HepG2 (cell line): ENCODE measurements at regions not wholly inside any gene's neighbourhood (a gene's known extent, or its start where the extent isn't known, plus 50 kb on each side); places are given as distances from the start of the nearest gene placed in this dataset.

Experiments used
- ATAC-seq: fragments of 200-7000 bp; cut with Tn5 transposase; 3 replicates; pipeline ENCODE4 v1.9.1; 2020; ENCODE audit warnings: mild to moderate bottlenecking, moderate library complexity
- BruUV-seq: library from RNA; stranded (reverse); fragments of 400-500 nt; replicated peaks from 2 replicates; lab custom pipeline; 2021; lab: Mats Ljungman, UMichigan
- CTCF ChIA-PET: fragments of 300-600 bp; formaldehyde crosslinking; extraction: SDS; loops from one replicate; lab custom pipeline; 2021; ENCODE audit warnings: low total read pairs, inconsistent platforms, low intra/inter-chr PET ratio; lab: Yijun Ruan, JAX
- POLR2A ChIA-PET: fragments of 350-600 bp; sonication (Branson Sonifier 250); formaldehyde crosslinking; loops from one replicate; lab custom pipeline; 2020; ENCODE audit warnings: antibody characterized with exemption, inconsistent platforms; lab: Yijun Ruan, JAX
- DNase-seq: peaks from one replicate; pipeline ENCODE4 v3.0.0-alpha.2; 2015; ENCODE audit warnings: low spot score
- FAIRE-seq: peaks from 3 replicates; lab custom pipeline; 2011; peaks lifted over from hg19 to GRCh38; lab: Jason Lieb, UNC
- H2AFZ ChIP-seq: one replicate; pipeline ENCODE4 v1.6.1; 2011; ENCODE audit warnings: low read length, inconsistent platforms
- H3K27ac ChIP-seq: fragments of 300-600 bp; 3 replicates; pipeline ENCODE4 v1.8.0; 2011; ENCODE audit warnings: mixed run types, mild to moderate bottlenecking, mixed read lengths, low read length, inconsistent platforms; ENCODE audit not compliant: insufficient read depth; ENCODE audit errors: extremely low read length
- H3K27me3 ChIP-seq, 2 experiments: fragments of 200-600 bp in 1 of 2; 2 replicates in 1 of 2; 3 replicates in 1 of 2; pipeline versions ENCODE4 v1.6.0 to v1.8.0; 2011; ENCODE audit warnings: low read length in 2 of 2, mild to moderate bottlenecking in 2 of 2, moderate library complexity in 2 of 2, inconsistent platforms in 1 of 2; ENCODE audit not compliant: insufficient read depth in 2 of 2, control insufficient read depth in 1 of 2
- H3K36me3 ChIP-seq, 2 experiments: fragments of 200-600 bp in 1 of 2; replicated peaks in 1 of 2; 2 replicates in 1 of 2; 3 replicates in 1 of 2; pipeline versions ENCODE4 v1.5.1 to v1.8.0; 2011; ENCODE audit warnings: low read length in 2 of 2, inconsistent platforms in 1 of 2; ENCODE audit not compliant: insufficient read depth in 2 of 2, control insufficient read depth in 1 of 2
- H3K4me1 ChIP-seq: 2 replicates; pipeline ENCODE4 v1.5.1; 2012; ENCODE audit warnings: low read length, inconsistent platforms; ENCODE audit not compliant: insufficient read depth
- H3K4me2 ChIP-seq: 2 replicates; pipeline ENCODE4 v1.6.0; 2011; ENCODE audit warnings: low read depth, low read length, inconsistent platforms
- H3K4me3 ChIP-seq, 3 experiments: fragments of 200-600 bp in 1 of 3; sonication (generic), shearing (Covaris generic) in 1 of 3; replicated peaks in 1 of 3; 2 replicates each; pipeline ENCODE4 v1.5.1; 2011 to 2016; ENCODE audit warnings: low read length in 3 of 3, inconsistent platforms in 2 of 3, low read depth in 2 of 3, mild to moderate bottlenecking in 2 of 3, control low read depth in 1 of 3, mixed read lengths in 1 of 3; ENCODE audit not compliant: insufficient read depth in 1 of 3
- H3K79me2 ChIP-seq: one replicate; pipeline ENCODE4 v1.6.1; 2011; ENCODE audit warnings: low read length, inconsistent platforms; ENCODE audit not compliant: insufficient read depth
- H3K9ac ChIP-seq: 2 replicates; pipeline ENCODE4 v1.6.0; 2011; ENCODE audit warnings: mild to moderate bottlenecking, low read depth, low read length, inconsistent platforms; ENCODE audit not compliant: insufficient read depth
- H3K9me3 ChIP-seq: 2 replicates; pipeline ENCODE4 v1.5.1; 2012; ENCODE audit warnings: mild to moderate bottlenecking, low read length
- H4K20me1 ChIP-seq: 2 replicates; pipeline ENCODE4 v1.6.0; 2011; ENCODE audit warnings: inconsistent platforms, mild to moderate bottlenecking, low read length, moderate library complexity; ENCODE audit not compliant: insufficient read depth
- ELF1 ChIP-seq: sonication (generic); formaldehyde crosslinking; IDR thresholded peaks from 2 replicates; pipeline ENCODE4 v1.4.0; 2020; ENCODE audit warnings: missing genetic modification reagents
- FOXC1 ChIP-seq: sonication (generic); formaldehyde crosslinking; IDR thresholded peaks from 2 replicates; pipeline ENCODE4 v1.8.0; 2022; ENCODE audit warnings: mild to moderate bottlenecking, missing genetic modification reagents, borderline replicate concordance
- GLI4 ChIP-seq: sonication (generic); formaldehyde crosslinking; IDR thresholded peaks from 2 replicates; pipeline ENCODE4 v1.5.1; 2020; ENCODE audit warnings: missing genetic modification reagents, mild to moderate bottlenecking, moderate library complexity, borderline replicate concordance
- LCORL ChIP-seq, 2 experiments: fragments of 450-650 bp in 1 of 2; sonication (generic) in 1 of 2; formaldehyde crosslinking in 1 of 2; IDR thresholded peaks; 2 replicates each; pipeline versions ENCODE4 v1.5.0 to v1.6.1; 2017 to 2020; ENCODE audit warnings: antibody characterized with exemption in 1 of 2, missing genetic modification reagents in 1 of 2
- NFKBIZ ChIP-seq: IDR thresholded peaks from 2 replicates; pipeline ENCODE4 v1.6.1; 2018; ENCODE audit warnings: missing genetic modification reagents, missing compliant biosample characterization
- RORA ChIP-seq: sonication (generic); formaldehyde crosslinking; IDR thresholded peaks from 2 replicates; pipeline ENCODE4 v1.5.0; 2020; ENCODE audit warnings: mild to moderate bottlenecking, missing genetic modification reagents, moderate library complexity
- RXRA ChIP-seq: sonication (generic); formaldehyde crosslinking; IDR thresholded peaks from 2 replicates; pipeline ENCODE4 v1.5.1; 2020; ENCODE audit warnings: missing genetic modification reagents
- SMARCC2 ChIP-seq: fragments of 450-650 bp; IDR thresholded peaks from 2 replicates; pipeline ENCODE4 v1.6.1; 2017; ENCODE audit warnings: antibody characterized with exemption, mild to moderate bottlenecking
- SMYD3 ChIP-seq: sonication (generic); formaldehyde crosslinking; IDR thresholded peaks from 2 replicates; pipeline ENCODE4 v1.8.1; 2023; ENCODE audit warnings: mild to moderate bottlenecking, missing genetic modification reagents
- ZBTB1 ChIP-seq: sonication (generic); formaldehyde crosslinking; IDR thresholded peaks from 2 replicates; pipeline ENCODE4 v1.4.0; 2020; ENCODE audit warnings: missing genetic modification reagents, borderline replicate concordance
- ZBTB3 ChIP-seq: sonication (generic); formaldehyde crosslinking; IDR thresholded peaks from 2 replicates; pipeline ENCODE4 v1.4.0; 2020; ENCODE audit warnings: low read depth, mild to moderate bottlenecking, moderate library complexity, missing genetic modification reagents, borderline replicate concordance
- ZNF274 ChIP-seq: sonication (generic); formaldehyde crosslinking; IDR thresholded peaks from 2 replicates; pipeline ENCODE4 v1.5.1; 2020; ENCODE audit warnings: mild to moderate bottlenecking, missing genetic modification reagents
- ZNF543 ChIP-seq: sonication (generic); formaldehyde crosslinking; IDR thresholded peaks from 2 replicates; pipeline ENCODE4 v1.4.0; 2020; ENCODE audit warnings: mild to moderate bottlenecking, missing genetic modification reagents
- ZNF670 ChIP-seq: sonication (generic); formaldehyde crosslinking; IDR thresholded peaks from 2 replicates; pipeline ENCODE4 v1.8.0; 2022; ENCODE audit warnings: mild to moderate bottlenecking, missing genetic modification reagents, borderline replicate concordance
- ZNF747 ChIP-seq: sonication (generic); formaldehyde crosslinking; IDR thresholded peaks from 2 replicates; pipeline ENCODE4 v1.8.1; 2023; ENCODE audit warnings: missing genetic modification reagents, mild to moderate bottlenecking, borderline replicate concordance
- ZNF878 ChIP-seq: sonication (generic); formaldehyde crosslinking; IDR thresholded peaks from 2 replicates; pipeline ENCODE4 v1.8.1; 2023; ENCODE audit warnings: mild to moderate bottlenecking, missing genetic modification reagents, moderate library complexity
- WGBS: methylation state at CpG from one replicate; pipeline ENCODE4 v1.1.6; 2017; ENCODE audit warnings: low lambda C conversion rate; 5-methylcytosine and 5-hydroxymethylcytosine counted together
- in situ Hi-C: cut with HindIII; loops from 2 replicates; pipeline ENCODE4 v1.10.0; 2017; ENCODE audit warnings: low pct_unique_long_range_greater_than_20kb; ENCODE audit not compliant: extremely low pct_ligation_motif_present
- intact Hi-C: fragments of 100-400 bp; cut with micrococcal nuclease; formaldehyde crosslinking; loops from one replicate; pipeline ENCODE4 v1.10.0; 2022; ENCODE audit not compliant: unreplicated experiment
- TF ChIP-seq, protein P1 (sequence below): sonication (generic); formaldehyde crosslinking; IDR thresholded peaks from 2 replicates; pipeline ENCODE4 v1.8.1; 2023; ENCODE audit warnings: mild to moderate bottlenecking, moderate library complexity, missing genetic modification reagents
- TF ChIP-seq, protein P2 (sequence below): sonication (generic); formaldehyde crosslinking; IDR thresholded peaks from 2 replicates; pipeline ENCODE4 v1.4.0; 2020; ENCODE audit warnings: mild to moderate bottlenecking, missing genetic modification reagents

DNA sequence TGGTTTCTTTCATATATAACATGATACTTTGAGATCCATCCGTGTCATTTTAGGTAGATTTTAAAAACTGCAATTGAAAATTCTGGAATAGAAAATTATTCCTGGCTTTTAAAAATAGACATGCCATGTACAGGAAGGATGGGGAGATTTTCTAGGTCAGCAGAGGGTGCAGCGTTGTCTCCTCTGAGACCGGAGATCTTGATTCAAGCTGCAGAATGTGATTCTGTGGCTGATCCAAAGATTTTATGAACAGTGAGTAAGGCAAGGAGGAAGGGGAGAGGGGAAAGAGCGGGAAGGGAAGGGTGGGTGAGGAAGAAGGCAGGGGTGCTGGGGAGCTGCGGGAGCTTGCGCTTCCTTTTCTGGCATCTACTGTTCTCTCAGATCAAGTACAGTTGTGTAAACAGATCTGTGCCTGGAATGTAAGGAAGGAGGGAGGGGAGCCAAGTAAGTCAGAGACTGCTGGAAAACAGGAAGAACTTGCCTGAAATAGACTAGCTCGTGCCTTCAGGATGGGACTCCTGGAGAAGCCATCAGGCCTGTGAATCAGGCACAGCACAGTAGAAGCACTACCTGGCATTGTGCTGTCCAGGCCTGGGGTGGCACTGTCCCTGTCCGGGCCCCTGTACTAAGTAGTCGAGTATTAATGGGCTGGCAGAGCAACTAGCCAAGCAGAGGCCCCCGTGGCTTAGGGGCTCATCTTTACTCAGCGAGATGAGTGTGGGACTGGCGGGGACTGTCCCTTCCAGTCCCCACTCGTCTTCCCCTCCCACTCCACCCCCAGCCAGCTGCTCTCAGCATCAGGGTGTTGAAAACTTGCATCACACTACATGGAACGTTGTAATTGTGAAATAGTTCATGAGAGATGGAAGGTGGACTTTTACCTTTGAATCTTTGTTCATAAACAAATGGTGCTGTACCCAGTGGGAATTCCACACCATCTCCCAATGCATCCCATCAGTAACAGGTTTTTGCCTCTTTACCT, 163.5 kb downstream of the UXS1 start:
- in situ Hi-C loops = no loop called here
- peak overlapping the region in 2 of 3 experiments; percentile 6 to 47; a peak in 3 of 6 replicates for H3K4me3 ChIP-seq
- H3K9me3 ChIP-seq = no peaks in the 10 kb centered on the region
- peak; percentile 90 for DNase-seq
- peak overlapping the region; percentile 63 for H3K4me2 ChIP-seq
- WGBS = 12% methylated on average over 14 of the region's 14 CpGs
- BruUV-seq = no TSS peak
- H3K79me2 ChIP-seq = no peaks in the 10 kb centered on the region
- peak; percentile 72 for FAIRE-seq
- ATAC-seq = peak; percentile 91
- intact Hi-C loops = loop anchor here (5.0 kb wide), 1 partner anchor 113 kb away; no protein-coding TSS in a partner anchor
- peaks cover 1 to 7% of the 10 kb centered on the region in 2 experiments; a peak in 2 of 5 replicates for H3K27me3 ChIP-seq
- peak overlapping the region; percentile 1; the same call in 1 of the 2 replicates for H3K9ac ChIP-seq
- POLR2A ChIA-PET = interaction anchor here (1.0 to 1.6 kb wide), 2 partner anchors 11 to 111 kb away, joined by 3 to 5 read pairs; no protein-coding TSS in a partner anchor
- no peak overlapping the region for H2AFZ ChIP-seq
- CTCF ChIA-PET = no interaction called here
- H4K20me1 ChIP-seq = no peaks in the 10 kb centered on the region
- peaks cover 36% of the 10 kb centered on the region for H3K4me1 ChIP-seq
- no peaks in the 10 kb centered on the region for H3K36me3 ChIP-seq
- H3K27ac ChIP-seq = no peak overlapping the region
- TF ChIP-seq ZBTB1 (CRISPR knock-in tag) (no peak), ZNF878 (0 out of 2 replicates have a peak, but pooled peaks have one; percentile 54), ELF1 (CRISPR knock-in tag) (0 out of 2 replicates have a peak, but pooled peaks have one; percentile 22), ZBTB3 (CRISPR knock-in tag) (peak; percentile 89; the same call in 1 of the 2 replicates), ZNF274 (CRISPR knock-in tag) (no peak), ZNF543 (0 out of 2 replicates have a peak, but pooled peaks have one; percentile 52), ZNF670 (peak; percentile 44; the same call in 1 of the 2 replicates), LCORL (IDR thresholded peaks at IDR 0.05) (no peak), LCORL (CRISPR knock-in tag; IDR thresholded peaks at IDR 0.05) (peak; percentile 91), NFKBIZ (CRISPR knock-in tag) (peak; percentile 99), GLI4 (no peak), SMYD3 (CRISPR knock-in tag) (peak; percentile 91), ZNF747 (CRISPR knock-in tag) (peak; percentile 79; the same call in 1 of the 2 replicates), RORA (CRISPR knock-in tag) (no peak), RXRA (CRISPR knock-in tag) (peak; percentile 58; the same call in 1 of the 2 replicates), SMARCC2 (0 out of 2 replicates have a peak, but pooled peaks have one; percentile 61), FOXC1 (CRISPR knock-in tag) (no peak; the same call in none of the 2 replicates)
- TF ChIP-seq, protein P1, sequence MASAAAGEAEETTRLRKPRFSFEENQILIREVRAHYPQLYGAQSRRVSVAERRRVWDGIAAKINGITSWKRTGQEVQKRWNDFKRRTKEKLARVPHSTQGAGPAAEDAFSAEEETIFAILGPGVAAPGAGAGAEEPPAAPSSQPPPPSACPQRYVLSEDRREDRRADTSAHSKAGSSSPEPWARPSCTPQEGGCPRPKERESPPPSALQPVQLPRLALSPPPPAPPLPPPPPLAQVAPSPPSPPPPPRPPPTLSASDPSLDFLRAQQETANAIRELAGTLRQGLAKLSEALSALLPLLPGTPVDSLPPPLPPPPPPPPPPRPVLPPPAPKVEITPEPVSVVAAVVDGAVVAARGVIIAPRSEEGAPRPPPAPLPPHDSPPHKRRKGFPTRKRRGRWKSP (CRISPR knock-in tag) = peak; percentile 77; the same call in 1 of the 2 replicates
- TF ChIP-seq, protein P2, sequence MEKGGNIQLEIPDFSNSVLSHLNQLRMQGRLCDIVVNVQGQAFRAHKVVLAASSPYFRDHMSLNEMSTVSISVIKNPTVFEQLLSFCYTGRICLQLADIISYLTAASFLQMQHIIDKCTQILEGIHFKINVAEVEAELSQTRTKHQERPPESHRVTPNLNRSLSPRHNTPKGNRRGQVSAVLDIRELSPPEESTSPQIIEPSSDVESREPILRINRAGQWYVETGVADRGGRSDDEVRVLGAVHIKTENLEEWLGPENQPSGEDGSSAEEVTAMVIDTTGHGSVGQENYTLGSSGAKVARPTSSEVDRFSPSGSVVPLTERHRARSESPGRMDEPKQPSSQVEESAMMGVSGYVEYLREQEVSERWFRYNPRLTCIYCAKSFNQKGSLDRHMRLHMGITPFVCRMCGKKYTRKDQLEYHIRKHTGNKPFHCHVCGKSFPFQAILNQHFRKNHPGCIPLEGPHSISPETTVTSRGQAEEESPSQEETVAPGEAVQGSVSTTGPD = no peak
